ENCODE measurements at regions not wholly inside any gene's neighbourhood (a gene's known extent, or its start where the extent isn't known, plus 50 kb on each side); places are given as distances from the start of the nearest gene placed in this dataset.

GRCh38 chr6:144731229-144731628 is 446.1 kb downstream of the UTRN start:
- ATAC-seq: no peak

- ATAC-seq: no peak
Measured at GRCh38 chr6:144736763-144737162, 451.6 kb downstream of the UTRN start.

DNA sequence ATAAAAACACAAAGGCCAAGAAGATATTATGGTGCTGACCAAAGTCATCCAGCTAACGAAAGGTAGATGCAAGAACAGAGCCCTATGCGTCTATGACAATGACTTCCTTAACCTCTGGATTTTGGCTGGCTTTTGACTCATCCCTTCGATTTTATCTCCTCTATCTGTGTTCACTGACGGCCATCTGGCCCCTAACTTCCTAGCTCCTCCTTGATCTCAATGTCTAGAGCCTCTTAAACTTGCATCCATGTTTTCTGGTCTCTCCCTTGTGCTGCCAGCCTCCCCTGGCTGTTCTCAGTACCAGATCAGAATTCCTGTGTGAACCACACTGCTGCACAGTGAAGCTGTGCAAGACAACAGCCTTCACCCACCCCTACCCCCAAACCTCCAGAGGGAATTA is 452.9 kb downstream of the UTRN start:
- ATAC-seq: no peak

DNA sequence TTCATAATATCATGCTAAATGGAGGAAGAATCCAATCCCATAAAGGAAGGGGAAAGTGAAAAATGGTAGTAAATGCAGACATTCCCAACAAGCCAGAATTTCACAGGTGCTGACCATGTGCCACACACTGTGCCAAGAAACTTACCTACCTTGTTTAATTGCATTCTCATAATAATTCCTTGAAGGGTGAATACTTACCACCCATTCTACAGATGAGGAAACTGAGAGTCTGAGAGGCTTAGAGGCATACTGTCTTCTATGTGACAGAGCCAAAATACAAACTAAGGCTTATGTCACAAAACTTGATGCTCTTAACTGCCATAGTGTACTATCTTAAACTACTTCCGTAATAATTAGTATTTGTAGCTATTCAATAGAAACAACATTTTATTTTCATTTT is 454.7 kb downstream of the UTRN start:
- no peak for ATAC-seq

- ATAC-seq: no peak
Measured at GRCh38 chr6:144741659-144742058, 456.5 kb downstream of the UTRN start.

- ATAC-seq: no peak
Measured at GRCh38 chr6:144742779-144743178, 457.6 kb downstream of the UTRN start.

GRCh38 chr6:144744720-144745119 is 459.6 kb downstream of the UTRN start:
- ATAC-seq: no peak

DNA sequence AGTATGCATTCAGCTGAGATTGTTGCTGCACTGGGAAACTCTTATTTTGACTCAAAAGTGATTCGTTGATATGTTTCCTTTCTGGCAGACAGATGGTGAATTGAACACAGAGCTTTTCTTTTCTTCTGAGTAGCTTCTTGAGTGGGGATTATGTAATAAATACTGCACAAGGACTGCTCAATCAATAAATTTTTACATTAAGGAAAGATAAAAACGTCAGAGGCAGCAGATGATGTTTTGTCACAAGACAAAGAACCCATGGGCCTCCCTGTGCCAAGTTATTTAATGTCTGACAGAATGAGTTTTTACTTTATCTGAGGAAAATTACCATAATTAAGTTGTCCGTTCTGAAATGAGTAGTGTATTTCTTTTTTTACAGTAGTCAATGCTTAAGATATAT is 460.3 kb downstream of the UTRN start:
- no peak for ATAC-seq

GRCh38 chr6:144746902-144747469 is 461.9 kb downstream of the UTRN start:
- no peak for ATAC-seq

GRCh38 chr6:144749263-144749662 is 464.1 kb downstream of the UTRN start:
- no peak for ATAC-seq

GRCh38 chr6:144753023-144753705 is 468.0 kb downstream of the UTRN start:
- no peak for ATAC-seq

DNA sequence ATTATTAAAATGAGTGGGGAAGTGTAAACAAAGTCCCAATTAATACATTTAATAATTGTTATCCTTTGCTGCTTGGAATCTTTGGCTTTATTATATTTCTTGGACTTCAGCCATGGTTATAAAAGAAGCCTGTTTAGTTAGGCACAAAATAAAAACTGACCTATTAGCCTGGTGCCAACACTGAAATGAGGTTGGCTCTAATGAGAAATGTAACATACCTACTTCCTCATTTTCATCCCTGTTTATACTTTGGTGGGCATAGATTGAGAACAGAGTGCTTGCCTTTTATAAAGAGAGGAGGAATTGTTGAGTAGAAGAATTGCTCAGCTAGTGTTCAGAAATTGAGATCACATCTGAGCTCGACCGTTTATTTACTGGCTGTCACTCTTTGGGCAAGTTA is 471.3 kb downstream of the UTRN start:
- no peak for ATAC-seq

DNA sequence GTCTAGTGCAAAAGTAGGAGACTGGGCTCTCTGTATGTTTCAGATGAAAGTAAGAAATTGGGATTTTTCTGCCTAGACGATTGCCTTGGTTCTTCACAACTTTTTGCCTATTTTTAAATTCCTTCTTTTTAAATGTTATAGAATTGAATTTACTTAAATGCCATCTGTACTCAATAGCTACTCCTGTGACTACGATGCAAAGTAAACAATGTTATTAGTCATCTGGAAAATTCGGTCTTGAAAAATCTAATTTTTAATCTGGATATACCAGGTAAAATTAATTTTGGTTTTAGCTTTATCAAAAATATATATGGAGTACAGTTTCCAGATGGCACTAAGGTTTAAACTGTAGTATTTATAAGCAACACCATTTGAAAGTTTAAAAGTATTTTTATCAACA is 472.2 kb downstream of the UTRN start:
- ATAC-seq: no peak

DNA sequence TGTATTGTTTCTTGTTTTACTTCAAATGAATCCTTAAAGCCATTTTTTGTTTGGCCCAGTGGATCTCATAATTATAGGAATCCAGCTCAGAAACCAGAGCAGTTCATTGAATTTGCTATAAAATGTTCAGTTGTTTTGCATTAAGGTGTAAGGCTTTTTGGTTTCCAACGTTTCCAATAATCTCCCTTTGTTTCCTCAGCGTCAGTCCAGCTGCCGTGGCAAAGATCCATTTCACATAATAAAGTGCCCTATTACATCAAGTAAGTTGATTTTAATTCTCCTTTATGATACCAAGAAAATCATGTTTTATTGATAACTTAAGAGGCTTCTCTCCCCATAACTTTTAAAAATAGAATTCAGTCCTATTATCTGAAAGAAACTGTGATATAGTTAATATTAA is 472.6 kb downstream of the UTRN start:
- ATAC-seq: no peak

DNA sequence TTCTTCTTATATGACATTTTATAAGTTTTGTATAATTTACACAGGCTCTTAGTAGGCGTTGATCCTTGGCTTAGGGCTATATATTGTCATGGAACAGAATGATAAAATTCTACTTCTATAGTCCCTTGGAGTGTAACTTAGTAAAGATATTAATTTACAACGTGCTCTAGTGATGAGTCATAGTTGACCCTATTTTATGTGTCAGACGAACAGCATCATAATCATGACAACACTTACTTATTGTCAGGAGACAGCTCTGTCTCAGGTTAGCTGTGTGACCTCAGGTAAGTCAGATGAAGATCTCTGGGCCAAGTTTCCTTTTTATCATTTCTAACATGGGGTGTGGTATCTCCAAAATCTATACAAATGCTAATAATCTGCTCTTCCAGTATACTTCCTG is 473.5 kb downstream of the UTRN start:
- ATAC-seq: no peak

DNA sequence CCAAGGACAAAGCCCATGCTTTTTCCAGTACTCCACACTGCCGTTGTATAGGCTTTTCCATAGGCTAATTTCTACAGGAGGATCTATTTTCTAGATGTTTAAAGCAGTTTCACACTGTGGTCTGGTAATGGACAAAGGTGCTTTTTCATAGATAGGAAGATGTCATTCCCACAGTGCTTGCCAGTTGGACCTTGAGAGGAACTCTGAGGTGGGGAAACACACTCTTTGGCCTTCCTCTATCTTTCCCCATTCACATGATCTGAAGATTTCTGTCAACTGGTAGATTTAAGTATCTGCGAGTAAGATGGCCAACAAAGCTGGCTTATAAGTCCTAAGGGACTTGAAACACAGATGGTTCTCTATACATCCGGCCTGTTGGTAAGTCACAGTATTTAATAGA is 477.3 kb downstream of the UTRN start:
- ATAC-seq: no peak

- no peak for ATAC-seq
Measured at GRCh38 chr6:144767051-144767450, 481.9 kb downstream of the UTRN start.

DNA sequence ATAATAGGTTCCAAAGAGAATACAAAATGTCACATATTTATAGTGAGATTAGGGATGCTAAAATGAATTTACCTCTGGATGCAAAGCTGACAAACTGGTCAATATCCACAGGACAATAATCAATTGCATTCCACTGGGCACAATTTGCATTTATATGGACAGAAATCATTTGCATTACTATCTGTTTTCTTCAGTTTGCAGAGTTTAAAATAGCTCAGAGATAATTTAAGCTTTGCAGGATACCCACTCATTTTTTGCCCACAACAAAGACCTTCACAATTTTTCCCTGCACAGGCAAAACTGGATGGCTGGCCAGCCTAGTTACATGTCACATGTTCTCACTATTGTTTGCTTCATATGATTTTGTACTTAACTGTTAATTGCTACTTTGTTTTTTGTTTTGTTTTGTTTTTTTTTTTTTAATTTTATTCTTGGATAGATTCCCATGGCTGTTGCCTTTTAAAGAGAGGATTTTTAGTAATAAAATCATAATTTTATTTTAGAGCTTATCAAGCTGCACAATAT is 483.5 kb downstream of the UTRN start:
- no peak for ATAC-seq

DNA sequence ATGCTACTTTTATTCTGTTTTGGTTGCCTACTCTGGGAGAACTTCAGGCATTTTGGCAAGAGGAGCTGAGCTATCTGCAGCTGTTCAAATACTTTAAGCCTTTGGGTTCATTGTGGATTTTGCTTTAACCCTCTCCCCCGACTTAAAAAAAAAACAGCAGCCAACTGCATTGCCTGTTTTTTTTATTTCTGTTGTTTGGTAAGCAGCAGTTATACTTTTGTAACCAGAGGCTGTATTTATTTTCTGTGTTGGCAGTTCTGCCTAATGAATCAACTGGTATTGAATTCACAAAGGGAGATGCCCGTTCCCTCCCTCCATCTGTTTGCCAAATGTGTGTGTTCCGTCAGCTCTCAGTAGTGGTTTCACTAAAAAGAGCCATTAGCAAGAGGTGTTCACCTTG is 484.0 kb downstream of the UTRN start:
- ATAC-seq: no peak

DNA sequence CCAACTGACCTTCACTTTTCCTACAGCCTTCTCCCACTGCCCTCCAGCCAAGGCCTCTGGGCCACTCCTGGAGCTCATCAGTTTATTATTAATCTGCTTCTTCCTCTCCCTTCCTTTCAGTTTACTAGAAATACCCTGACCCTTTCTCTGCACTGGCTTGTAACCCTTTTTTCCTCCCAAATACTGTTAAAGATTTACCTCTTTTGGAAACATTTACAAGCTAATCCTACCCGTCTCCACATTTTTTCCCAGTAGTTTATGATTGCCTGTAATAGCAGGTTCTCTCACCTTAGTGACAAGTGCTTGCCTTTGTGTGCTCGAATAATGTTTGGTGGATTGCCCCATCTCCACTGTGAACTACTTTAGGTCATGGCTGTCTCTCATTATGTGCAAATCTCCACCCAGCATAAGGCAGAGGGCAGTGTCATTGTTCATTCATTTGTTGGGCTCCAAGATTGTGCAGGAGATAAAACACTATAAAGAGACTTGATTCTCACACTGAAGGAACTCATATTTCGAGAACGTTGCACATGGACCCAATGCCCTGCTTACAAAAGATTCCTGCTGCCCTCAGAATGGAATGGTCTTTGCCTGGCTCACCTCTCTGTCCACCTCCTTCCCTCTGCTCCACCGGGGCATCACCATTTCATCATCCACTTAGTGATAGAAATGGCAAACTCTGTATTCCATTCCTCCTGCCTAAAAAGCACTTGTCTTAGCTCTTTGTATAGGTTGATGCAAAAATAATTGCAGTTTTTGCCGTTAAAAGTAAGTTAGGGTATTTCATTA is 491.1 kb downstream of the UTRN start:
- no peak for ATAC-seq

- ATAC-seq: no peak
Measured at GRCh38 chr6:144777249-144777648, 492.1 kb downstream of the UTRN start.

DNA sequence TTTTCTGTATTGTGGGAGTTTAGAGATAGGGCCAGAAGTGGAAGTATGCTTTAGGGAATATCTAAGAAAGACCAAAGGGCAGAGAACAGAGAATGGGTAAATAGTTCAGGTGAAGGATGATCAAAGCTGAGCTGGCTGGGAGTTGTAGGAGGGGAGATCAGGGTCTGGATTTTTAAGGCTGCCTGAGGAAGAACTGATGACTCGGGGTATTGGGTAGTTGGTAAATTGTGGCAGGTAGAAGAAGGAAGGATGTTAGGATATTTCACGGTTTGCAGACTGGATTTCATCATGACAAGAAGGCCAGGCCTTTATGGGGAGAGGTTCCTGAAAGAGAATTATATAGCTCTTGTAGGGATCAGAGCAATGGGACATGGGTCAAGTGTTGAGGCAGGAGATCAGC is 492.9 kb downstream of the UTRN start:
- no peak for ATAC-seq

DNA sequence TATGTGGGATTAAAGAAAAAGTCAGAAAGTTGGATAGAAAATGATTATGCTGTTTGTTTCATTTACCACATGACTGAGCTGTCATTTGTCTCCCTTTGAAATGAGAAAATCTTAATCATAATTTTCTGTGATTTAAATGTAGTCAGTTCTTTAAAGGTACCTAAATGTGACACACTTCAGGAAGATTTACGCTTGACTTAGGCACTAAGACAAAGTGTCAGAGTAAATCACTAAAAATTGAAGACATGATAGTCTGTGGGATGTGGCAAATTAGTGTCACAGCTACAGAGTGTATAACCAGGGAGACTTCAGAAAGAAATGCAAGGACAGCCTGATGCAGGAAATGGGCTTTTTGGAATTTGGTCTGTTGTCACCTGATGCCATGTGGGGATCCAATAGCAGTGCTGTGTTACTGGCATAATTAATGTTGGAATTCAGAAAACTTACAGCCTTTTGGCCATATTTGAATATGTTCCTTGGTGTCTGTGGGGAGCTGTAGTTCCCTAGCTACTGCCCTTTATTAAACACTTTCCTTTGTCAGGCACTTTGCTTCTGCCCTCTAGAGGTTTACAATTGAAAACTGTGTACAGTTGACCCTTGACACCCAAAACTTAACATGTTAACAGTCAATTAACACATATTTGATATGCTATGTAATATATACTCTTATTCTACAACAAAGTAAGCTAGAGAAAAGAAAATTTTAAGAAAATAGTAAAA is 493.8 kb downstream of the UTRN start:
- ATAC-seq: no peak
